ENCODE measurements at regions not wholly inside any gene's neighbourhood (a gene's known extent, or its start where the extent isn't known, plus 50 kb on each side); places are given as distances from the start of the nearest gene placed in this dataset.
"Not testable (repeated sequence)": the region's sequence is repeated elsewhere in the genome, so short reads cannot be mapped to it uniquely, and the experiment has no call there.

DNA sequence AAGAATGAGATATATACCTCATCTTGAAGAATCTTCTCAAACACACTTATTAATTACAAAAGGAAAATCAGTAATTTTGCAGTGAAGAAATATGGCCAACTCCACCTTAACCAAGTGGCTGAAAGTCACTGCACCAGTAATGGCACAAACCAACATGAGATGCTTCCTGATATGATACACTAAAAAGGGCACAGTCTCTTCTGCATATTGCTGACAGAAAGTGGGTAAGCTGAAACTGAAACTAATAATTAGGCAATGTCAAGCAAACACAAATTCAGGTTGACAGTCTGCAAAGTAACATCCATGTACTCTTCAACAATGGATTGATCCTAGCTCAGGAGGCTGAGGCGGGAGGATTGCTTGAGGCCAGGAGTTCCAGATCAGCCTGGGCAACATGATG lies 56.1 kb downstream of the ZNF22 start:
- H3K36me3 ChIP-seq (ENCODE audit: control insufficient read depth in 2 of 2, insufficient read depth in 1 of 2, low read length in 2 of 2); H3K27ac ChIP-seq (ENCODE audit: extremely low read depth, low read depth, low read length); H3K4me1 ChIP-seq (ENCODE audit: control insufficient read depth, insufficient read depth, low read length); H3K4me3 ChIP-seq (ENCODE audit: low read depth, low read length); H3K9me3 ChIP-seq (ENCODE audit: control insufficient read depth, insufficient read depth, low read depth, low read length); CTCF ChIA-PET; POLR2A ChIA-PET: not testable (repeated sequence)

- Histone ChIP-seq H3K4me3 (ENCODE audit: low read depth, low read length) (no peak overlapping the region), H3K27ac (ENCODE audit: extremely low read depth, low read depth, low read length) (no peak overlapping the region), H3K36me3 (ENCODE audit: control insufficient read depth in 2 of 2, insufficient read depth in 1 of 2, low read length in 2 of 2) (no peaks in the 10 kb centered on the region), H3K9me3 (ENCODE audit: control insufficient read depth, insufficient read depth, low read depth, low read length) (no peaks in the 10 kb centered on the region), H3K4me1 (ENCODE audit: control insufficient read depth, insufficient read depth, low read length) (no peaks in the 10 kb centered on the region)
- no peak for TF ChIP-seq SALL2 (tag by site-specific recombination; IDR thresholded peaks at IDR 0.05; ENCODE audit: borderline replicate concordance)
- no peak for TF ChIP-seq ZNF175 (tag by site-specific recombination; IDR thresholded peaks at IDR 0.05)
- TF ChIP-seq ZNF629 (tag by site-specific recombination; IDR thresholded peaks at IDR 0.05), result no peak
- TF ChIP-seq ZNF121 (tag by site-specific recombination; IDR thresholded peaks at IDR 0.05), result no peak
- TF ChIP-seq ZNF785 (tag by site-specific recombination; IDR thresholded peaks at IDR 0.05), result no peak
- TF ChIP-seq ZNF473 (tag by site-specific recombination; IDR thresholded peaks at IDR 0.05), result no peak
- no peak for TF ChIP-seq ZNF292 (tag by site-specific recombination; IDR thresholded peaks at IDR 0.05; ENCODE audit: borderline replicate concordance, low read depth)
- no peak for TF ChIP-seq SCRT1 (tag by site-specific recombination; IDR thresholded peaks at IDR 0.05; ENCODE audit: borderline replicate concordance)
- TF ChIP-seq PATZ1 (tag by site-specific recombination; IDR thresholded peaks at IDR 0.05), result no peak
- TF ChIP-seq ZNF660 (tag by site-specific recombination; IDR thresholded peaks at IDR 0.05), result no peak
- no peak for TF ChIP-seq ZSCAN5A (tag by site-specific recombination; IDR thresholded peaks at IDR 0.05)
- TF ChIP-seq ZNF155 (tag by site-specific recombination; IDR thresholded peaks at IDR 0.05), result no peak
- TF ChIP-seq ZNF555 (tag by site-specific recombination; conservative IDR thresholded peaks at IDR 0.05), result no peak
- no peak for TF ChIP-seq SETDB1 (IDR thresholded peaks at IDR 0.05; ENCODE audit: insufficient read length, low read length)
- TF ChIP-seq, protein P1, sequence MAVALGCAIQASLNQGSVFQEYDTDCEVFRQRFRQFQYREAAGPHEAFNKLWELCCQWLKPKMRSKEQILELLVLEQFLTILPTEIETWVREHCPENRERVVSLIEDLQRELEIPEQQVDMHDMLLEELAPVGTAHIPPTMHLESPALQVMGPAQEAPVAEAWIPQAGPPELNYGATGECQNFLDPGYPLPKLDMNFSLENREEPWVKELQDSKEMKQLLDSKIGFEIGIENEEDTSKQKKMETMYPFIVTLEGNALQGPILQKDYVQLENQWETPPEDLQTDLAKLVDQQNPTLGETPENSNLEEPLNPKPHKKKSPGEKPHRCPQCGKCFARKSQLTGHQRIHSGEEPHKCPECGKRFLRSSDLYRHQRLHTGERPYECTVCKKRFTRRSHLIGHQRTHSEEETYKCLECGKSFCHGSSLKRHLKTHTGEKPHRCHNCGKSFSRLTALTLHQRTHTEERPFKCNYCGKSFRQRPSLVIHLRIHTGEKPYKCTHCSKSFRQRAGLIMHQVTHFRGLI (tag by site-specific recombination; IDR thresholded peaks at IDR 0.05), result no peak
- no peak for TF ChIP-seq ZNF76 (tag by site-specific recombination; IDR thresholded peaks at IDR 0.05; ENCODE audit: borderline replicate concordance, low read depth)
- no peak for TF ChIP-seq ZXDB (tag by site-specific recombination; IDR thresholded peaks at IDR 0.05)
- TF ChIP-seq ZNF843 (tag by site-specific recombination; IDR thresholded peaks at IDR 0.05), result no peak
- no peak for TF ChIP-seq ZNF248 (tag by site-specific recombination; IDR thresholded peaks at IDR 0.05)
- no peak for TF ChIP-seq ZNF837 (tag by site-specific recombination; IDR thresholded peaks at IDR 0.05)
- ChIA-PET CTCF (no interaction called here), POLR2A (no interaction called here)
Observed at GRCh38 chr10:45058580-45058979, 57.9 kb downstream of the ZNF22 start.

All from HEK293 (cell line).